A549 (cell line): ENCODE measurements at regions not wholly inside any gene's neighbourhood (a gene's known extent, or its start where the extent isn't known, plus 50 kb on each side); places are given as distances from the start of the nearest gene placed in this dataset.

Source experiments
- ATAC-seq, 2 experiments: fragments of 200-7000 bp in 1 of 2; fragments of >200 bp in 1 of 2; cut with Nextera tagmentation in 1 of 2; cut with Tn5 transposase in 1 of 2; 3 replicates each; pipeline versions ENCODE4 v1.8.0 to v1.9.1; 2018 to 2020; ENCODE audit warnings: mild to moderate bottlenecking in 1 of 2, moderate library complexity in 1 of 2
- CTCF ChIA-PET: fragments of 300-600 bp; sonication (Branson Sonifier 250); formaldehyde crosslinking; extraction: SDS; loops from one replicate; lab custom pipeline; 2021; ENCODE audit warnings: antibody characterized with exemption, inconsistent platforms; lab: Yijun Ruan, JAX
- POLR2A ChIA-PET: fragments of 350-600 bp; formaldehyde crosslinking; extraction: SDS; loops from one replicate; lab custom pipeline; 2021; ENCODE audit warnings: antibody characterized with exemption, inconsistent platforms; lab: Yijun Ruan, JAX
- DNase-seq, 2 experiments: peaks; one replicate each; pipeline versions ENCODE4 v3.0.0 to v3.0.0-alpha.2; 2011 to 2016; ENCODE audit warnings: low read depth in 1 of 2, low spot score in 1 of 2
- FAIRE-seq: peaks from 2 replicates; lab custom pipeline; 2011; peaks lifted over from hg19 to GRCh38; lab: Jason Lieb, UNC
- H3K27ac ChIP-seq, 2 experiments: fragments of >200 bp; sonication (Bioruptor Twin); formaldehyde crosslinking; 3 replicates each; pipeline ENCODE4 v1.5.1; 2016 to 2017
- H3K4me1 ChIP-seq: fragments of >200 bp; sonication (Bioruptor Twin); formaldehyde crosslinking; 3 replicates; pipeline ENCODE4 v1.6.1; 2016
- H3K4me2 ChIP-seq: fragments of >200 bp; sonication (Bioruptor Twin); formaldehyde crosslinking; 3 replicates; pipeline ENCODE4 v1.6.1; 2016
- H3K4me3 ChIP-seq: fragments of >200 bp; sonication (Bioruptor Twin); formaldehyde crosslinking; 3 replicates; pipeline ENCODE4 v1.5.1; 2016
- H3K9me3 ChIP-seq: fragments of >200 bp; sonication (Bioruptor Twin); formaldehyde crosslinking; 3 replicates; pipeline ENCODE4 v1.6.1; 2016
- BHLHE40 ChIP-seq: IDR thresholded peaks from 2 replicates; pipeline ENCODE4 v1.6.1; 2012; ENCODE audit warnings: low read depth, low read length, inconsistent platforms
- CEBPB ChIP-seq, 2 experiments: fragments of >200 bp in 1 of 2; sonication (Bioruptor Twin) in 1 of 2; formaldehyde crosslinking in 1 of 2; IDR thresholded peaks; 2 replicates each; pipeline ENCODE4 v1.6.1; 2012 to 2016
- HEYL ChIP-seq: fragments of 250-450 bp; sonication (Bioruptor Pico); IDR thresholded peaks from 2 replicates; pipeline ENCODE4 v1.8.0; 2021; ENCODE audit warnings: mild to moderate bottlenecking, moderate library complexity
- JUN ChIP-seq, 2 experiments: fragments of >200 bp; sonication (Bioruptor Twin); formaldehyde crosslinking; IDR thresholded peaks; 2 replicates in 1 of 2; 3 replicates in 1 of 2; pipeline ENCODE4 v1.6.1; 2016 to 2017
- JUNB ChIP-seq: fragments of >200 bp; sonication (Bioruptor Twin); formaldehyde crosslinking; IDR thresholded peaks from 2 replicates; pipeline ENCODE4 v1.6.1; 2016
- MAZ ChIP-seq: fragments of 150-350 bp; IDR thresholded peaks from 2 replicates; pipeline ENCODE4 v1.6.1; 2014; ENCODE audit warnings: antibody characterized with exemption, low read depth, low read length, borderline replicate concordance
- MYC ChIP-seq: IDR thresholded peaks from 2 replicates; pipeline ENCODE4 v1.6.1; 2012; ENCODE audit warnings: mild to moderate bottlenecking, inconsistent platforms, low read length, improper control_type of control experiment, borderline replicate concordance
- NR3C1 ChIP-seq: fragments of >200 bp; sonication (Bioruptor Twin); formaldehyde crosslinking; IDR thresholded peaks from 3 replicates; pipeline ENCODE4 v1.6.1; 2017
- PHF8 ChIP-seq: fragments of 200-600 bp; sonication (generic); IDR thresholded peaks from 2 replicates; pipeline ENCODE4 v1.6.1; 2016; ENCODE audit warnings: low read depth, mild to moderate bottlenecking, antibody characterized with exemption, moderate library complexity, borderline replicate concordance
- RARB ChIP-seq: fragments of 250-450 bp; sonication (Bioruptor Pico); IDR thresholded peaks from 2 replicates; pipeline ENCODE4 v1.8.0; 2021; ENCODE audit warnings: mild to moderate bottlenecking, moderate library complexity
- RCOR1 ChIP-seq: fragments of 150-350 bp; IDR thresholded peaks from 2 replicates; pipeline ENCODE4 v1.6.1; 2014; ENCODE audit warnings: antibody characterized with exemption, low read length, low read depth
- REST ChIP-seq: fragments of 200-600 bp; sonication (generic); IDR thresholded peaks from 2 replicates; pipeline ENCODE4 v1.6.1; 2016; ENCODE audit warnings: antibody characterized with exemption, mild to moderate bottlenecking, moderate library complexity
- RNF2 ChIP-seq: fragments of 200-600 bp; sonication (generic); IDR thresholded peaks from 2 replicates; pipeline ENCODE4 v1.6.1; 2016; ENCODE audit warnings: low read depth, mild to moderate bottlenecking, antibody characterized with exemption, moderate library complexity, borderline replicate concordance
- SMC3 ChIP-seq: fragments of >200 bp; sonication (Bioruptor Twin); formaldehyde crosslinking; IDR thresholded peaks from 3 replicates; pipeline ENCODE4 v1.6.1; 2018; ENCODE audit warnings: inconsistent platforms
- TFCP2L1 ChIP-seq: fragments of 250-450 bp; sonication (Bioruptor Pico); IDR thresholded peaks from 2 replicates; pipeline ENCODE4 v1.5.0; 2021; ENCODE audit warnings: mild to moderate bottlenecking
- ZFP36 ChIP-seq: fragments of 450-650 bp; IDR thresholded peaks from 2 replicates; pipeline ENCODE4 v1.6.1; 2014; ENCODE audit warnings: borderline replicate concordance; ENCODE audit not compliant: partially characterized antibody
- ZNF302 ChIP-seq: fragments of 250-450 bp; sonication (Bioruptor Pico); IDR thresholded peaks from 2 replicates; pipeline ENCODE4 v1.9.0; 2021; ENCODE audit warnings: inconsistent platforms, mild to moderate bottlenecking, moderate library complexity
- ZSCAN20 ChIP-seq: fragments of 250-450 bp; sonication (Bioruptor Pico); IDR thresholded peaks from 2 replicates; pipeline ENCODE4 v1.8.0; 2022; ENCODE audit warnings: mild to moderate bottlenecking, moderate library complexity
- WGBS: methylation state at CpG from one replicate; pipeline ENCODE4 v1.1.6; 2017; ENCODE audit errors: missing lambda C conversion rate; 5-methylcytosine and 5-hydroxymethylcytosine counted together
- TF ChIP-seq, protein P1 (sequence below): fragments of 250-450 bp; sonication (Bioruptor Pico); IDR thresholded peaks from 2 replicates; pipeline ENCODE4 v1.5.0; 2020; ENCODE audit warnings: low read depth, mild to moderate bottlenecking, moderate library complexity
- TF ChIP-seq, protein P2 (sequence below): fragments of >200 bp; sonication (Bioruptor Twin); formaldehyde crosslinking; IDR thresholded peaks from 3 replicates; pipeline ENCODE4 v1.5.1; 2016

- 90% methylated on average over 5 of the region's 5 CpGs for WGBS
- no peak for ATAC-seq
- Histone ChIP-seq H3K4me2 (no peak overlapping the region), H3K4me3 (no peak overlapping the region), H3K4me1 (no peaks in the 10 kb centered on the region), H3K27ac (0 out of 6 replicates have a peak overlapping the region, but pooled peaks of 1 of the 2 experiments have one; percentile 2), H3K9me3 (no peaks in the 10 kb centered on the region)
- CTCF ChIA-PET, result no interaction called here
- DNase-seq, result no peak
- TF ChIP-seq JUNB (no peak), NR3C1 (no peak)
- no peak for FAIRE-seq
- POLR2A ChIA-PET, result no interaction called here
Measured at GRCh38 chr11:28559492-28559891, 451.3 kb downstream of the METTL15 start.

GRCh38 chr11:28547321-28547741, 439.1 kb downstream of the METTL15 start:
- H3K4me3 ChIP-seq, result no peak overlapping the region
- DNase-seq (no peak), FAIRE-seq (no peak), ATAC-seq (no peak)
- ChIA-PET CTCF (interaction anchor here (1.1 kb wide), 2 partner anchors 13 kb away, joined by 3 to 4 read pairs; no protein-coding TSS in a partner anchor), POLR2A (no interaction called here)
- H3K27ac ChIP-seq, result no peak overlapping the region
- H3K4me1 ChIP-seq, result no peaks in the 10 kb centered on the region
- no peaks in the 10 kb centered on the region for H3K9me3 ChIP-seq
- H3K4me2 ChIP-seq, result no peak overlapping the region
- TF ChIP-seq REST, result no peak
- TF ChIP-seq, protein P1, sequence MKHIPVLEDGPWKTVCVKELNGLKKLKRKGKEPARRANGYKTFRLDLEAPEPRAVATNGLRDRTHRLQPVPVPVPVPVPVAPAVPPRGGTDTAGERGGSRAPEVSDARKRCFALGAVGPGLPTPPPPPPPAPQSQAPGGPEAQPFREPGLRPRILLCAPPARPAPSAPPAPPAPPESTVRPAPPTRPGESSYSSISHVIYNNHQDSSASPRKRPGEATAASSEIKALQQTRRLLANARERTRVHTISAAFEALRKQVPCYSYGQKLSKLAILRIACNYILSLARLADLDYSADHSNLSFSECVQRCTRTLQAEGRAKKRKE (CRISPR knock-in tag), result no peak
- TF ChIP-seq ZFP36, result no peak
- TF ChIP-seq PHF8, result no peak
- TF ChIP-seq ZSCAN20 (CRISPR knock-in tag), result no peak
- TF ChIP-seq CEBPB (IDR thresholded peaks at IDR 0.05), result no peak
- TF ChIP-seq MYC, result no peak
- TF ChIP-seq RCOR1, result no peak
- no peak for TF ChIP-seq RARB (CRISPR knock-in tag)
- TF ChIP-seq ZNF302, result no peak
- no peak for TF ChIP-seq SMC3
- TF ChIP-seq BHLHE40, result no peak
- TF ChIP-seq MAZ, result no peak
- TF ChIP-seq JUN (IDR thresholded peaks at IDR 0.05), result no peak
- TF ChIP-seq, all 56 proteins: peak for 0
- 67% methylated on average over 4 of the region's 4 CpGs for WGBS

DNA sequence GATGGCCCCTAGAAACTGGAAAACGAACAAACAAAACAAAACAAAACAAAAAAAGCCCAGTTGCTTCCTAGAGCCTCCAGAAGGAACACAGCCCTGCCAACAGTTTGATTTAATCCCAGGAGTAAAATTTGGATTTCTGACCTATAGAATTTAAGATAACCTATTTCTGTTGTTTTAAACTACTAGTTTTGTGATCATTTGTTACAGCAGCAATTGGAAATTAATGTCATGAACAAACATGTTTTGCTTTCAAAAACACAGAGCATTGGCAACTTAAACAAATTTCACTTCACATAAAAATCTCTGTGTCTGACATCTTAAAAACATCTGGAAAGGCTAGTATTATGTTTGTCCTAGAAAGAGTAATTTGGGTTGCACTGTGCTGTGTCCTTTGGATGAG, 437.3 kb downstream of the METTL15 start:
- WGBS, result 89% methylated on average over 1 of the region's 1 CpG
- H3K4me1 ChIP-seq, result no peaks in the 10 kb centered on the region
- ChIA-PET POLR2A (no interaction called here), CTCF (no interaction called here)
- H3K4me3 ChIP-seq, result no peak overlapping the region
- no peak for TF ChIP-seq SMC3
- TF ChIP-seq, protein P2, sequence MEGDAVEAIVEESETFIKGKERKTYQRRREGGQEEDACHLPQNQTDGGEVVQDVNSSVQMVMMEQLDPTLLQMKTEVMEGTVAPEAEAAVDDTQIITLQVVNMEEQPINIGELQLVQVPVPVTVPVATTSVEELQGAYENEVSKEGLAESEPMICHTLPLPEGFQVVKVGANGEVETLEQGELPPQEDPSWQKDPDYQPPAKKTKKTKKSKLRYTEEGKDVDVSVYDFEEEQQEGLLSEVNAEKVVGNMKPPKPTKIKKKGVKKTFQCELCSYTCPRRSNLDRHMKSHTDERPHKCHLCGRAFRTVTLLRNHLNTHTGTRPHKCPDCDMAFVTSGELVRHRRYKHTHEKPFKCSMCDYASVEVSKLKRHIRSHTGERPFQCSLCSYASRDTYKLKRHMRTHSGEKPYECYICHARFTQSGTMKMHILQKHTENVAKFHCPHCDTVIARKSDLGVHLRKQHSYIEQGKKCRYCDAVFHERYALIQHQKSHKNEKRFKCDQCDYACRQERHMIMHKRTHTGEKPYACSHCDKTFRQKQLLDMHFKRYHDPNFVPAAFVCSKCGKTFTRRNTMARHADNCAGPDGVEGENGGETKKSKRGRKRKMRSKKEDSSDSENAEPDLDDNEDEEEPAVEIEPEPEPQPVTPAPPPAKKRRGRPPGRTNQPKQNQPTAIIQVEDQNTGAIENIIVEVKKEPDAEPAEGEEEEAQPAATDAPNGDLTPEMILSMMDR, result no peak
- no peak for TF ChIP-seq RNF2
- no peak for TF ChIP-seq TFCP2L1 (CRISPR knock-in tag)
- no peak for TF ChIP-seq BHLHE40
- no peak for TF ChIP-seq HEYL (CRISPR knock-in tag)
- no peak for TF ChIP-seq MAZ
- TF ChIP-seq, all 56 proteins: peak for 0
- FAIRE-seq, result no peak
- H3K4me2 ChIP-seq, result no peak overlapping the region
- H3K9me3 ChIP-seq, result no peaks in the 10 kb centered on the region
- H3K27ac ChIP-seq, result no peak overlapping the region
- no peak for ATAC-seq
- DNase-seq, result no peak
